ENCODE measurements at regions not wholly inside any gene's neighbourhood (a gene's known extent, or its start where the extent isn't known, plus 50 kb on each side); places are given as distances from the start of the nearest gene placed in this dataset.

GRCh38 chr15:96130734-96131133 is 199.8 kb upstream of the NR2F2 start (continued):
- TF ChIP-seq DBP (CRISPR knock-in tag; IDR thresholded peaks at IDR 0.05; ENCODE audit: not compliant biosample characterization) (no peak), GPBP1L1 (CRISPR knock-in tag; IDR thresholded peaks at IDR 0.05) (no peak), MIXL1 (CRISPR knock-in tag; IDR thresholded peaks at IDR 0.05) (peak; percentile 79), THAP9 (CRISPR knock-in tag; IDR thresholded peaks at IDR 0.05; ENCODE audit: borderline replicate concordance) (no peak), JUNB (CRISPR knock-in tag; IDR thresholded peaks at IDR 0.05; ENCODE audit: borderline replicate concordance) (no peak), UBTF (CRISPR knock-in tag; IDR thresholded peaks at IDR 0.05) (no peak), ZNF136 (CRISPR knock-in tag; IDR thresholded peaks at IDR 0.05; ENCODE audit: low read depth) (no peak), KAT7 (CRISPR knock-in tag; IDR thresholded peaks at IDR 0.05; ENCODE audit: borderline replicate concordance) (no peak), ZNF34 (CRISPR knock-in tag; IDR thresholded peaks at IDR 0.05; ENCODE audit: borderline replicate concordance) (no peak), MIER2 (CRISPR knock-in tag; IDR thresholded peaks at IDR 0.05) (no peak), ZNF275 (CRISPR knock-in tag; IDR thresholded peaks at IDR 0.05; ENCODE audit: borderline replicate concordance) (no peak), CEBPG (CRISPR knock-in tag; IDR thresholded peaks at IDR 0.05) (peak; percentile 64), THRA (CRISPR knock-in tag; IDR thresholded peaks at IDR 0.05; ENCODE audit: borderline replicate concordance) (peak; percentile 69; the same call in 1 of the 2 replicates), ZSCAN5A (CRISPR knock-in tag; IDR thresholded peaks at IDR 0.05; ENCODE audit: borderline replicate concordance) (no peak), IKZF5 (CRISPR knock-in tag; IDR thresholded peaks at IDR 0.05) (0 out of 2 replicates have a peak, but pooled peaks have one; percentile 24), ZBTB8A (CRISPR knock-in tag; IDR thresholded peaks at IDR 0.05; ENCODE audit: borderline replicate concordance, low read depth) (no peak), ELF1 (CRISPR knock-in tag; IDR thresholded peaks at IDR 0.05) (peak; percentile 36; the same call in 1 of the 2 replicates)
